ENCODE measurements at regions not wholly inside any gene's neighbourhood (a gene's known extent, or its start where the extent isn't known, plus 50 kb on each side); places are given as distances from the start of the nearest gene placed in this dataset.
A peak's percentile ranks its signal among the peaks of the same experiment; 100 is the strongest.

- Histone ChIP-seq H3K4me1 (ENCODE audit: insufficient read depth, low read length) (no peaks in the 10 kb centered on the region), H3K36me3 (ENCODE audit: insufficient read depth, low read length) (no peaks in the 10 kb centered on the region), H4K20me1 (ENCODE audit: insufficient read depth, low read length) (no peaks in the 10 kb centered on the region), H3K4me2 (ENCODE audit: insufficient read depth, low read length) (no peak overlapping the region), H3K9me3 (ENCODE audit: low read depth, low read length) (no peaks in the 10 kb centered on the region), H3K27ac (ENCODE audit: low read depth, low read length) (no peak overlapping the region), H3K4me3 (ENCODE audit: insufficient read depth, low read length) (no peak overlapping the region), H3K27me3 (ENCODE audit: insufficient read depth, low read length) (peaks cover 11% of the 10 kb centered on the region), H2AFZ (ENCODE audit: low read length) (no peak overlapping the region), H3K79me2 (ENCODE audit: insufficient read depth, low read length) (no peaks in the 10 kb centered on the region)
- no peak for TF ChIP-seq CTCF (IDR thresholded peaks at IDR 0.05; ENCODE audit: extremely low read depth, low read depth, low read length)
- DNase-seq (ENCODE audit: insufficient read length, low spot score, missing footprints): no peak
These were observed 102.8 kb downstream of the GGTLC2 start for GRCh38 chr22:22746963-22747933.

GRCh38 chr22:22748297-22748743 is 103.9 kb downstream of the GGTLC2 start:
- no peaks in the 10 kb centered on the region for H3K79me2 ChIP-seq (ENCODE audit: insufficient read depth, low read length)
- no peaks in the 10 kb centered on the region for H4K20me1 ChIP-seq (ENCODE audit: insufficient read depth, low read length)
- H3K4me1 ChIP-seq (ENCODE audit: insufficient read depth, low read length): no peaks in the 10 kb centered on the region
- H3K27me3 ChIP-seq (ENCODE audit: insufficient read depth, low read length): peaks cover 6% of the 10 kb centered on the region
- no peak overlapping the region for H3K4me3 ChIP-seq (ENCODE audit: insufficient read depth, low read length)
- no peaks in the 10 kb centered on the region for H3K9me3 ChIP-seq (ENCODE audit: low read depth, low read length)
- H2AFZ ChIP-seq (ENCODE audit: low read length): no peak overlapping the region
- peak; percentile 85 for TF ChIP-seq CTCF (IDR thresholded peaks at IDR 0.05; ENCODE audit: extremely low read depth, low read depth, low read length)
- H3K27ac ChIP-seq (ENCODE audit: low read depth, low read length): no peak overlapping the region
- no peak overlapping the region for H3K4me2 ChIP-seq (ENCODE audit: insufficient read depth, low read length)
- DNase-seq (ENCODE audit: insufficient read length, low spot score, missing footprints): peak; percentile 80
- no peaks in the 10 kb centered on the region for H3K36me3 ChIP-seq (ENCODE audit: insufficient read depth, low read length)

- no peak for DNase-seq (ENCODE audit: insufficient read length, low spot score, missing footprints)
- Histone ChIP-seq H3K36me3 (ENCODE audit: insufficient read depth, low read length) (no peaks in the 10 kb centered on the region), H2AFZ (ENCODE audit: low read length) (no peak overlapping the region), H3K79me2 (ENCODE audit: insufficient read depth, low read length) (no peaks in the 10 kb centered on the region), H4K20me1 (ENCODE audit: insufficient read depth, low read length) (no peaks in the 10 kb centered on the region), H3K27ac (ENCODE audit: low read depth, low read length) (no peak overlapping the region), H3K4me1 (ENCODE audit: insufficient read depth, low read length) (no peaks in the 10 kb centered on the region), H3K4me3 (ENCODE audit: insufficient read depth, low read length) (no peak overlapping the region), H3K4me2 (ENCODE audit: insufficient read depth, low read length) (no peak overlapping the region), H3K27me3 (ENCODE audit: insufficient read depth, low read length) (peaks cover 3% of the 10 kb centered on the region), H3K9me3 (ENCODE audit: low read depth, low read length) (no peaks in the 10 kb centered on the region)
- TF ChIP-seq CTCF (IDR thresholded peaks at IDR 0.05; ENCODE audit: extremely low read depth, low read depth, low read length): no peak
These were observed 104.3 kb downstream of the GGTLC2 start for GRCh38 chr22:22748756-22749155.

GRCh38 chr22:22749167-22749758 is 104.8 kb downstream of the GGTLC2 start:
- Histone ChIP-seq H2AFZ (ENCODE audit: low read length) (no peak overlapping the region), H3K4me3 (ENCODE audit: insufficient read depth, low read length) (no peak overlapping the region), H4K20me1 (ENCODE audit: insufficient read depth, low read length) (no peaks in the 10 kb centered on the region), H3K4me2 (ENCODE audit: insufficient read depth, low read length) (no peak overlapping the region), H3K9me3 (ENCODE audit: low read depth, low read length) (no peaks in the 10 kb centered on the region), H3K27ac (ENCODE audit: low read depth, low read length) (no peak overlapping the region), H3K79me2 (ENCODE audit: insufficient read depth, low read length) (no peaks in the 10 kb centered on the region), H3K36me3 (ENCODE audit: insufficient read depth, low read length) (no peaks in the 10 kb centered on the region), H3K4me1 (ENCODE audit: insufficient read depth, low read length) (no peaks in the 10 kb centered on the region), H3K27me3 (ENCODE audit: insufficient read depth, low read length) (no peaks in the 10 kb centered on the region)
- DNase-seq (ENCODE audit: insufficient read length, low spot score, missing footprints): no peak
- no peak for TF ChIP-seq CTCF (IDR thresholded peaks at IDR 0.05; ENCODE audit: extremely low read depth, low read depth, low read length)
